Trophoblast cell (in vitro differentiated cells and primary cell): ENCODE measurements at regions not wholly inside any gene's neighbourhood (a gene's known extent, or its start where the extent isn't known, plus 50 kb on each side); places are given as distances from the start of the nearest gene placed in this dataset.

Experiments used
- DNase-seq, 2 donors: peaks; one replicate each; pipeline ENCODE4 v3.0.0-alpha.2; 2016
- H2AFZ ChIP-seq: 2 replicates; pipeline ENCODE4 v1.6.1; 2013; ENCODE audit warnings: low read length, moderate library complexity, mild to moderate bottlenecking; ENCODE audit not compliant: insufficient read depth, poor library complexity
- H2AK5ac ChIP-seq: 2 replicates; pipeline ENCODE4 v1.6.1; 2013; ENCODE audit warnings: mild to moderate bottlenecking, low read length
- H2BK120ac ChIP-seq: 2 replicates; pipeline ENCODE4 v1.6.1; 2013; ENCODE audit warnings: low read length, mild to moderate bottlenecking, moderate library complexity; ENCODE audit not compliant: insufficient read depth, poor library complexity
- H2BK12ac ChIP-seq: 2 replicates; pipeline ENCODE4 v1.6.1; 2013; ENCODE audit warnings: mild to moderate bottlenecking, low read length, moderate library complexity
- H2BK5ac ChIP-seq: 2 replicates; pipeline ENCODE4 v1.6.1; 2013; ENCODE audit warnings: low read length, low read depth, moderate library complexity, mild to moderate bottlenecking; ENCODE audit not compliant: poor library complexity
- H3K14ac ChIP-seq: 2 replicates; pipeline ENCODE4 v1.6.1; 2013; ENCODE audit warnings: mild to moderate bottlenecking, low read length
- H3K18ac ChIP-seq: 2 replicates; pipeline ENCODE4 v1.6.1; 2013; ENCODE audit warnings: mild to moderate bottlenecking, low read length
- H3K23ac ChIP-seq: 2 replicates; pipeline ENCODE4 v1.6.1; 2013; ENCODE audit warnings: low read length
- H3K27ac ChIP-seq: 2 replicates; pipeline ENCODE4 v1.5.1; 2013; ENCODE audit warnings: low read depth, mild to moderate bottlenecking, inconsistent platforms, low read length, moderate library complexity
- H3K27me3 ChIP-seq: 2 replicates; pipeline ENCODE4 v1.6.1; 2013; ENCODE audit warnings: inconsistent platforms, mild to moderate bottlenecking, low read length, moderate library complexity; ENCODE audit not compliant: insufficient read depth
- H3K36me3 ChIP-seq, 2 experiments: 1 replicate in 1 of 2; 2 replicates in 1 of 2; pipeline ENCODE4 v1.6.1; 2013; ENCODE audit warnings: low read length in 2 of 2, mild to moderate bottlenecking in 2 of 2, moderate library complexity in 1 of 2; ENCODE audit not compliant: insufficient read depth in 2 of 2, control insufficient read depth in 1 of 2
- H3K4ac ChIP-seq: 2 replicates; pipeline ENCODE4 v1.6.1; 2013; ENCODE audit warnings: low read depth, mild to moderate bottlenecking, low read length, moderate library complexity
- H3K4me1 ChIP-seq, 2 experiments: 1 replicate in 1 of 2; 2 replicates in 1 of 2; pipeline ENCODE4 v1.6.1; 2013; ENCODE audit warnings: low read length in 2 of 2, mild to moderate bottlenecking in 2 of 2, moderate library complexity in 1 of 2; ENCODE audit not compliant: insufficient read depth in 2 of 2, control insufficient read depth in 1 of 2
- H3K4me2 ChIP-seq: 2 replicates; pipeline ENCODE4 v1.6.1; 2013; ENCODE audit warnings: inconsistent platforms, mild to moderate bottlenecking, low read length, moderate library complexity
- H3K4me3 ChIP-seq: 2 replicates; pipeline ENCODE4 v1.5.1; 2013; ENCODE audit warnings: mild to moderate bottlenecking, low read depth, low read length, inconsistent platforms
- H3K79me1 ChIP-seq: one replicate; pipeline ENCODE4 v1.6.1; 2013; ENCODE audit warnings: low read length
- H3K79me2 ChIP-seq: 2 replicates; pipeline ENCODE4 v1.6.1; 2013; ENCODE audit warnings: low read length, mild to moderate bottlenecking; ENCODE audit not compliant: control insufficient read depth, insufficient read depth, poor library complexity
- H3K9ac ChIP-seq: 2 replicates; pipeline ENCODE4 v1.6.1; 2013; ENCODE audit warnings: mild to moderate bottlenecking, low read length
- H3K9me3 ChIP-seq: 2 replicates; pipeline ENCODE4 v1.6.1; 2013; ENCODE audit warnings: low read depth, mild to moderate bottlenecking, control low read depth, inconsistent platforms, low read length; ENCODE audit not compliant: insufficient read depth
- H4K12ac ChIP-seq: 2 replicates; pipeline ENCODE4 v1.6.1; 2013; ENCODE audit warnings: low read depth, mild to moderate bottlenecking, low read length, moderate library complexity
- H4K8ac ChIP-seq: 2 replicates; pipeline ENCODE4 v1.6.1; 2013; ENCODE audit warnings: low read depth, mild to moderate bottlenecking, low read length, moderate library complexity
- H4K91ac ChIP-seq: one replicate; pipeline ENCODE4 v1.6.1; 2013; ENCODE audit warnings: low read depth, mild to moderate bottlenecking, low read length, moderate library complexity
- WGBS: extraction: QIAGEN DNeasy Blood & Tissue Kit; methylation state at CpG from one replicate; pipeline ENCODE4 v1.1.7; 2013; ENCODE audit warnings: missing lambda C conversion rate; ENCODE audit not compliant: insufficient read length, insufficient coverage; ENCODE audit errors: extremely low coverage; 5-methylcytosine and 5-hydroxymethylcytosine counted together

DNA sequence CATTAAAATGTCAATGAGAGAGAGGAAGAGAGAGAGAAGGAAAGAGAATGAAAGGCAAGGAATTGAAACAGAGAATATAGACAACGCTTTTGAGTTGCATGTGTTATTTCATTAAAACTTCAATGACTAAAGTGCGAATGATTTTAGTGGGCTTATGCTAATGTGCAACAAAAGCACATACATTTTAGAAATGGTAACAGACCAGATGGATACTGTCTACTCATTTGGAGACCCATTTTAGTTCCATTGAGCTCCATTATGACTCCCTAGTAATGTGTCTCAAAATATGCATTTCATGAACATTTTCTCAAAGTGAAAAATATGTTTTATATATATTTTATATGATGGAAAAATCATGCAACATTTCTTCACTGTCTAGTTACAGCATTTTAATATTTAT, 622.2 kb upstream of the GCFC2 start:
- Histone ChIP-seq H2BK120ac (no peak overlapping the region), H3K36me3 (no peaks in the 10 kb centered on the region), H4K91ac (no peak overlapping the region), H2AK5ac (no peak overlapping the region), H2BK12ac (no peak overlapping the region), H2BK5ac (no peak overlapping the region), H3K18ac (no peak overlapping the region), H3K4me3 (no peak overlapping the region), H3K79me1 (no peaks in the 10 kb centered on the region), H3K27ac (no peak overlapping the region), H3K4me2 (no peak overlapping the region), H3K9ac (no peak overlapping the region), H3K9me3 (no peaks in the 10 kb centered on the region), H2AFZ (no peak overlapping the region), H3K27me3 (no peaks in the 10 kb centered on the region), H4K12ac (no peak overlapping the region), H3K14ac (no peak overlapping the region), H3K23ac (no peak overlapping the region), H3K4ac (no peak overlapping the region), H3K79me2 (no peaks in the 10 kb centered on the region), H3K4me1 (no peaks in the 10 kb centered on the region), H4K8ac (no peak overlapping the region)
- WGBS, result no CpG with 5 or more reads among the region's 2 CpGs
- no peak for DNase-seq

DNA sequence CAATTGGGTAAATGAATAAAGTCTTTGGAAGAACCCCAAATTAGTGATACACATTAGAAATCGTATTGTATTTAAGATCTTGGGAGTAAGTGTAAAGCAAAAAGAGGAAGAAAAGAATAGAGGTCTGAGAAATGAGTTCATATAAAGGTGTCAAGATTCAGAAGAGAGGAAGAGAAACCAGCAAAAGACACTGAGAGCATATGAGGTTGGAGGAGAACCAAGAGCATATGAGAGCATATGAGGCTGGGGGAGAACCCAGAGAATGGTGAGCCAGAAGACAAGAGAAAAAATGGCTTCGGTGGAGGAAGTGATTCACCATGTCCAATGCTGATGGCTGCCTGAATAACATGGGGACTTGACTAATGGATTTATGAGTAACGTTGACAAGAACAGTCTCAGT, 620.1 kb upstream of the GCFC2 start:
- DNase-seq, result no peak
- H2BK120ac ChIP-seq, result no peak overlapping the region
- H3K27ac ChIP-seq, result no peak overlapping the region
- no peak overlapping the region for H3K4me2 ChIP-seq
- no peak overlapping the region for H2AFZ ChIP-seq
- H3K27me3 ChIP-seq, result no peaks in the 10 kb centered on the region
- H3K9ac ChIP-seq, result no peak overlapping the region
- no peak overlapping the region for H4K8ac ChIP-seq
- no peak overlapping the region for H2BK5ac ChIP-seq
- no peak overlapping the region for H2AK5ac ChIP-seq
- no peak overlapping the region for H4K12ac ChIP-seq
- WGBS, result no CpG with 5 or more reads among the region's 3 CpGs
- no peak overlapping the region for H3K23ac ChIP-seq
- no peak overlapping the region for H4K91ac ChIP-seq
- H2BK12ac ChIP-seq, result no peak overlapping the region
- no peaks in the 10 kb centered on the region for H3K9me3 ChIP-seq
- no peak overlapping the region for H3K4me3 ChIP-seq
- no peak overlapping the region for H3K14ac ChIP-seq
- H3K18ac ChIP-seq, result no peak overlapping the region
- H3K36me3 ChIP-seq, result no peaks in the 10 kb centered on the region
- no peaks in the 10 kb centered on the region for H3K79me2 ChIP-seq
- H3K79me1 ChIP-seq, result no peaks in the 10 kb centered on the region
- H3K4ac ChIP-seq, result no peak overlapping the region
- H3K4me1 ChIP-seq, result no peaks in the 10 kb centered on the region

DNA sequence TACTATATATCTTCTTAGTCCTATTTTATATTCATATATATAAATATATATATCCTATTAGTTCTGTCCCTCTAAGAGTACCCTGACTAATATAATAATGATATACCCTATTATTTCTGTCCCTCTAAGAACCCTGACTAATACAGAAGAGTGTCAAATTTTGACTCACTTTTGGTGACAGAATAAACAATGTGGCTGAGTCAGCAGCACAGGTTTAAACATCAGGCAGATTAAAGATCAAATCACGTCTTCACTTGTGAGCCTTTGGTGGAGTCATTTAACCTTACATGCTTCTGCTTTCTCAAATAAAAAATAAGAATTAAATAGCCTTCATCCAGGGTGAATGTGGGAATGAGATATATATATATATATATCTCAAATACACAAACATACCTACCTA, 615.9 kb upstream of the GCFC2 start:
- no peak overlapping the region for H3K9ac ChIP-seq
- no peak overlapping the region for H3K23ac ChIP-seq
- H4K8ac ChIP-seq, result no peak overlapping the region
- H3K18ac ChIP-seq, result no peak overlapping the region
- H2BK12ac ChIP-seq, result no peak overlapping the region
- H3K4me1 ChIP-seq, result no peaks in the 10 kb centered on the region
- H2AFZ ChIP-seq, result no peak overlapping the region
- H3K27me3 ChIP-seq, result no peaks in the 10 kb centered on the region
- H2AK5ac ChIP-seq, result no peak overlapping the region
- no peak overlapping the region for H3K27ac ChIP-seq
- no peaks in the 10 kb centered on the region for H3K36me3 ChIP-seq
- H3K4me3 ChIP-seq, result no peak overlapping the region
- no peaks in the 10 kb centered on the region for H3K79me2 ChIP-seq
- no peak overlapping the region for H3K4ac ChIP-seq
- no peak overlapping the region for H2BK120ac ChIP-seq
- no CpG with 5 or more reads among the region's 1 CpG for WGBS
- no peak overlapping the region for H2BK5ac ChIP-seq
- H4K12ac ChIP-seq, result no peak overlapping the region
- no peak overlapping the region for H4K91ac ChIP-seq
- H3K4me2 ChIP-seq, result no peak overlapping the region
- H3K79me1 ChIP-seq, result no peaks in the 10 kb centered on the region
- no peaks in the 10 kb centered on the region for H3K9me3 ChIP-seq
- no peak overlapping the region for H3K14ac ChIP-seq
- DNase-seq, result no peak

DNA sequence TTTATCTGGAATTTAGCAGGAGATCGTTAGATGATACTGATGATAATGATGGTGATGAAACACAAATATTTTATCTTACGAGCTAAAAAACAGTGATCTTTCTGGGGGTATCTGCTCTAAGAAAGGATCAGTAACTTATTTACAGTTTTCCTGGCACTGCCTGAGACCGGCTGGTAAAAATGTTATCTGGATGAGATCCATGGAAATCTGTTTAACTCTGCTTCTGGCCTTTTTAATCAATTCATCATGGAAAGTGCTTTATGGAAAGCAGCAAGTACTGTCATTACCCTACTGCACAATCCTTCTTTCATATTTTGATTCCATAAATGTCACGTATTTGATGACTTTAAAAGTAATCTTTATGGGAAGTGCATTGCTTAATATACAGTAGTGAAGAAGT, 612.7 kb upstream of the GCFC2 start:
- Histone ChIP-seq H3K4me1 (no peaks in the 10 kb centered on the region), H3K18ac (no peak overlapping the region), H3K9ac (no peak overlapping the region), H4K8ac (no peak overlapping the region), H3K9me3 (no peaks in the 10 kb centered on the region), H3K4ac (no peak overlapping the region), H4K91ac (no peak overlapping the region), H3K4me3 (no peak overlapping the region), H4K12ac (no peak overlapping the region), H2BK12ac (no peak overlapping the region), H3K27me3 (no peaks in the 10 kb centered on the region), H2AK5ac (no peak overlapping the region), H2BK5ac (no peak overlapping the region), H3K14ac (no peak overlapping the region), H3K79me2 (no peaks in the 10 kb centered on the region), H3K79me1 (no peaks in the 10 kb centered on the region), H3K36me3 (no peaks in the 10 kb centered on the region), H2BK120ac (no peak overlapping the region), H3K23ac (no peak overlapping the region), H3K27ac (no peak overlapping the region), H3K4me2 (no peak overlapping the region), H2AFZ (no peak overlapping the region)
- WGBS, result no CpG with 5 or more reads among the region's 4 CpGs
- DNase-seq, result no peak

DNA sequence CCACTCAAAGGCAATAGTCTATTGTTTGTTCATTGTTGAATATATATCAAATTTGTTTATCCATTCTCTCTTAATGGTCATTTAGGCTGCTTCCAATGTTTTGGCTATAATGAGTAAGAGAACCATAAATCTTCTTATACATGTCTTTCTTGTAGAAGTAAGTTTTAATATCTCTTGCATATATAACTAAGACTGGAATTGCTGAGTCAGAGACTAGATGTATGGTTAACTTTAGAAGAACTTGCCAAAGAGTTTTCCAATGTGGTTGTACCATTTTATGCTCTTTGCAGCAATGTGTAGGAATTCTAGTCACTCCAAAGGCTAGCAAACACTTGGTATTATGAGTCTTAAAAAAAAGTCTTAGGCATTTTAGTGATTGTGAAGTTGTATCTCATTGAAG, 610.0 kb upstream of the GCFC2 start:
- Histone ChIP-seq H3K79me2 (no peaks in the 10 kb centered on the region), H3K4me1 (no peaks in the 10 kb centered on the region), H3K18ac (no peak overlapping the region), H4K8ac (no peak overlapping the region), H3K9me3 (no peaks in the 10 kb centered on the region), H3K79me1 (no peaks in the 10 kb centered on the region), H3K4me2 (no peak overlapping the region), H3K23ac (no peak overlapping the region), H2BK12ac (no peak overlapping the region), H2AFZ (no peak overlapping the region), H3K14ac (no peak overlapping the region), H4K91ac (no peak overlapping the region), H3K36me3 (no peaks in the 10 kb centered on the region), H2BK5ac (no peak overlapping the region), H3K4me3 (no peak overlapping the region), H3K27ac (no peak overlapping the region), H3K27me3 (no peaks in the 10 kb centered on the region), H2AK5ac (no peak overlapping the region), H2BK120ac (no peak overlapping the region), H3K9ac (no peak overlapping the region), H4K12ac (no peak overlapping the region), H3K4ac (no peak overlapping the region)
- DNase-seq, result no peak
